ENCODE measurements at regions not wholly inside any gene's neighbourhood (a gene's known extent, or its start where the extent isn't known, plus 50 kb on each side); places are given as distances from the start of the nearest gene placed in this dataset.

GRCh38 chr16:35306915-35307314 is 1847.5 kb downstream of the TP53TG3F start:
- Histone ChIP-seq H3K27ac (replicated peaks) (no peak overlapping the region), H3K27me3 (ENCODE audit: insufficient read depth, poor library complexity, severe bottlenecking) (no peaks in the 10 kb centered on the region), H3K4me3 (replicated peaks; ENCODE audit: insufficient read depth, low read length) (no peak overlapping the region)
- TF ChIP-seq SPI1 (IDR thresholded peaks at IDR 0.05; ENCODE audit: borderline replicate concordance, low read depth) = no peak
- TF ChIP-seq CTCF (IDR thresholded peaks at IDR 0.05; ENCODE audit: insufficient read depth, low read length) = no peak
- no peak for TF ChIP-seq POLR2AphosphoS5 (IDR thresholded peaks at IDR 0.05; ENCODE audit: low read depth)
- no peak for TF ChIP-seq REST (IDR thresholded peaks at IDR 0.05; ENCODE audit: insufficient replicate concordance, low read depth)
- no peak for TF ChIP-seq GABPA (IDR thresholded peaks at IDR 0.05; ENCODE audit: low read depth)
- no peak for DNase-seq (ENCODE audit: low read depth in 1 of 2, low spot score in 1 of 2)

GRCh38 chr16:35308674-35309073 is 1849.3 kb downstream of the TP53TG3F start:
- H3K27me3 ChIP-seq (ENCODE audit: insufficient read depth, poor library complexity, severe bottlenecking) = no peaks in the 10 kb centered on the region
- no peak overlapping the region for H3K27ac ChIP-seq (replicated peaks)
- H3K4me3 ChIP-seq (replicated peaks; ENCODE audit: insufficient read depth, low read length) = no peak overlapping the region
- DNase-seq (ENCODE audit: low read depth in 1 of 2, low spot score in 1 of 2) = no peak
- TF ChIP-seq SPI1 (IDR thresholded peaks at IDR 0.05; ENCODE audit: borderline replicate concordance, low read depth) = no peak
- TF ChIP-seq REST (IDR thresholded peaks at IDR 0.05; ENCODE audit: insufficient replicate concordance, low read depth) = no peak
- no peak for TF ChIP-seq GABPA (IDR thresholded peaks at IDR 0.05; ENCODE audit: low read depth)
- no peak for TF ChIP-seq POLR2AphosphoS5 (IDR thresholded peaks at IDR 0.05; ENCODE audit: low read depth)
- TF ChIP-seq CTCF (IDR thresholded peaks at IDR 0.05; ENCODE audit: insufficient read depth, low read length) = no peak

- H3K27me3 ChIP-seq (ENCODE audit: insufficient read depth, poor library complexity, severe bottlenecking) = no peaks in the 10 kb centered on the region
- TF ChIP-seq GABPA (IDR thresholded peaks at IDR 0.05; ENCODE audit: low read depth) (no peak), POLR2AphosphoS5 (IDR thresholded peaks at IDR 0.05; ENCODE audit: low read depth) (no peak), REST (IDR thresholded peaks at IDR 0.05; ENCODE audit: insufficient replicate concordance, low read depth) (no peak), CTCF (IDR thresholded peaks at IDR 0.05; ENCODE audit: insufficient read depth, low read length) (no peak), SPI1 (IDR thresholded peaks at IDR 0.05; ENCODE audit: borderline replicate concordance, low read depth) (no peak)
- no peak overlapping the region for H3K4me3 ChIP-seq (replicated peaks; ENCODE audit: insufficient read depth, low read length)
- no peak for DNase-seq (ENCODE audit: low read depth in 1 of 2, low spot score in 1 of 2)
- H3K27ac ChIP-seq (replicated peaks) = no peak overlapping the region
Measured at GRCh38 chr16:35310999-35311398, 1851.6 kb downstream of the TP53TG3F start.
